Nephron (organoid): ENCODE measurements at regions not wholly inside any gene's neighbourhood (a gene's known extent, or its start where the extent isn't known, plus 50 kb on each side); places are given as distances from the start of the nearest gene placed in this dataset.

Source experiments
- H3K27ac Mint-ChIP-seq, 3 experiments: 2 replicates each; pipeline ENCODE4 v1.8.0; 2020; ENCODE audit warnings: mixed read lengths in 3 of 3, mild to moderate bottlenecking in 2 of 3, moderate library complexity in 1 of 3
- H3K27me3 Mint-ChIP-seq: 2 replicates; pipeline ENCODE4 v1.8.0; 2021; ENCODE audit warnings: low read depth, mild to moderate bottlenecking, moderate library complexity, mixed read lengths
- H3K36me3 Mint-ChIP-seq: 2 replicates; pipeline ENCODE4 v1.8.0; 2020; ENCODE audit warnings: low read depth, mixed read lengths
- H3K4me1 Mint-ChIP-seq: 2 replicates; pipeline ENCODE4 v1.8.0; 2020; ENCODE audit warnings: mixed read lengths
- H3K4me3 Mint-ChIP-seq, 3 experiments: 2 replicates each; pipeline ENCODE4 v1.8.0; 2020; ENCODE audit warnings: mild to moderate bottlenecking in 3 of 3, mixed read lengths in 3 of 3, moderate library complexity in 2 of 3
- H3K9me3 Mint-ChIP-seq: 2 replicates; pipeline ENCODE4 v1.8.0; 2020; ENCODE audit warnings: mixed read lengths
- CTCF ChIP-seq, 3 experiments: fragments of 200-600 bp; sonication (generic); IDR thresholded peaks; one replicate each; pipeline ENCODE4 v1.5.0; 2021; ENCODE audit warnings: antibody characterized with exemption in 3 of 3; ENCODE audit not compliant: unreplicated experiment in 3 of 3

GRCh38 chr18:29873211-29873610, 1169.3 kb downstream of the DSC3 start:
- Mint-ChIP-seq H3K4me1 (no peaks in the 10 kb centered on the region), H3K36me3 (no peaks in the 10 kb centered on the region), H3K4me3 (no peak overlapping the region), H3K9me3 (peaks cover 5% of the 10 kb centered on the region), H3K27me3 (no peaks in the 10 kb centered on the region), H3K27ac (no peak overlapping the region)
- no peak for TF ChIP-seq CTCF (IDR thresholded peaks at IDR 0.05; ENCODE audit: unreplicated experiment in 3 of 3)

- no peaks in the 10 kb centered on the region for H3K9me3 Mint-ChIP-seq
- no peaks in the 10 kb centered on the region for H3K4me1 Mint-ChIP-seq
- no peaks in the 10 kb centered on the region for H3K27me3 Mint-ChIP-seq
- H3K27ac Mint-ChIP-seq: no peak overlapping the region
- TF ChIP-seq CTCF (IDR thresholded peaks at IDR 0.05; ENCODE audit: unreplicated experiment in 3 of 3): no peak
- no peak overlapping the region for H3K4me3 Mint-ChIP-seq
- H3K36me3 Mint-ChIP-seq: no peaks in the 10 kb centered on the region
These were observed 1171.3 kb downstream of the DSC3 start for GRCh38 chr18:29871246-29871645.

GRCh38 chr18:29862824-29863223, 1179.7 kb downstream of the DSC3 start:
- Mint-ChIP-seq H3K9me3 (no peaks in the 10 kb centered on the region), H3K4me1 (no peaks in the 10 kb centered on the region), H3K36me3 (no peaks in the 10 kb centered on the region), H3K27ac (no peak overlapping the region), H3K27me3 (no peaks in the 10 kb centered on the region), H3K4me3 (no peak overlapping the region)
- no peak for TF ChIP-seq CTCF (IDR thresholded peaks at IDR 0.05; ENCODE audit: unreplicated experiment in 3 of 3)

- Mint-ChIP-seq H3K27ac (no peak overlapping the region), H3K4me3 (no peak overlapping the region), H3K27me3 (no peaks in the 10 kb centered on the region), H3K36me3 (no peaks in the 10 kb centered on the region), H3K4me1 (no peaks in the 10 kb centered on the region), H3K9me3 (no peaks in the 10 kb centered on the region)
- no peak for TF ChIP-seq CTCF (IDR thresholded peaks at IDR 0.05; ENCODE audit: unreplicated experiment in 3 of 3)
These were observed 1186.9 kb downstream of the DSC3 start for GRCh38 chr18:29855637-29856036.

GRCh38 chr18:29853126-29853525, 1189.4 kb downstream of the DSC3 start:
- Mint-ChIP-seq H3K4me3 (no peak overlapping the region), H3K27me3 (no peaks in the 10 kb centered on the region), H3K27ac (no peak overlapping the region), H3K36me3 (no peaks in the 10 kb centered on the region), H3K4me1 (no peaks in the 10 kb centered on the region), H3K9me3 (no peaks in the 10 kb centered on the region)
- TF ChIP-seq CTCF (IDR thresholded peaks at IDR 0.05; ENCODE audit: unreplicated experiment in 3 of 3): no peak

DNA sequence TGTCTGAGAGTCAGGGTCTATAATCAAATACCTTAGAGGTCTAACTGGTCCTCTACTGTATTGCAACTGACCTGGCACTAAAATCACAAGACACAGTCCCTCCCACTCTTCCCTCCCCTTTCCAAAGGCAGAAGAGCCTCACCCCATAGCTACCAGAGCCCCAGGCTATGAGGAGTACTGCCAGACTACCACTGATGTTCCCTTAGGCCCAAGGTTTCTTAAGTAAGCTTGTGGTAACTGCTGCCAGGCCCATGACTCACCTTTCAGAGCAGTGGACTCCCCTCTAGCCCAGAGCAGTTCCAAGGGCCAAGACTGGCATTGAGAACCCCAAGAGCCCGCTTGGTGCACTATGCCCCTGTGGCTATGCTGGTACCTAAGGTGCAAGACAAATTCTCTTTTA, 1193.4 kb downstream of the DSC3 start:
- Mint-ChIP-seq H3K36me3 (no peaks in the 10 kb centered on the region), H3K9me3 (no peaks in the 10 kb centered on the region), H3K4me1 (no peaks in the 10 kb centered on the region), H3K27me3 (peaks cover 3% of the 10 kb centered on the region), H3K27ac (no peak overlapping the region), H3K4me3 (no peak overlapping the region)
- no peak for TF ChIP-seq CTCF (IDR thresholded peaks at IDR 0.05; ENCODE audit: unreplicated experiment in 3 of 3)
